ENCODE measurements at regions not wholly inside any gene's neighbourhood (a gene's known extent, or its start where the extent isn't known, plus 50 kb on each side); places are given as distances from the start of the nearest gene placed in this dataset.

- TF ChIP-seq YY1 (IDR thresholded peaks at IDR 0.05; ENCODE audit: low read depth) (no peak), TCF12 (IDR thresholded peaks at IDR 0.05; ENCODE audit: low read depth) (no peak), MAX (IDR thresholded peaks at IDR 0.05) (no peak), CEBPB (IDR thresholded peaks at IDR 0.05) (no peak), RAD21 (IDR thresholded peaks at IDR 0.05; ENCODE audit: low read depth) (no peak), REST (IDR thresholded peaks at IDR 0.05; ENCODE audit: low read depth) (no peak), CREB1 (IDR thresholded peaks at IDR 0.05; ENCODE audit: low read depth) (no peak), EP300 (IDR thresholded peaks at IDR 0.05; ENCODE audit: borderline replicate concordance) (no peak), USF1 (IDR thresholded peaks at IDR 0.05) (no peak), EGR1 (IDR thresholded peaks at IDR 0.05) (no peak)
These were observed 102.0 kb upstream of the TNFAIP3 start for GRCh38 chr6:137765059-137765458.
